GM18498 (cell line): ENCODE measurements at regions not wholly inside any gene's neighbourhood (a gene's known extent, or its start where the extent isn't known, plus 50 kb on each side); places are given as distances from the start of the nearest gene placed in this dataset.

Source experiments
- ATAC-seq: cut with Tn5 transposase; IDR thresholded peaks from one replicate; pipeline ENCODE4 v1.9.1; 2021; ENCODE audit warnings: mild to moderate bottlenecking, moderate library complexity; ENCODE audit not compliant: unreplicated experiment

DNA sequence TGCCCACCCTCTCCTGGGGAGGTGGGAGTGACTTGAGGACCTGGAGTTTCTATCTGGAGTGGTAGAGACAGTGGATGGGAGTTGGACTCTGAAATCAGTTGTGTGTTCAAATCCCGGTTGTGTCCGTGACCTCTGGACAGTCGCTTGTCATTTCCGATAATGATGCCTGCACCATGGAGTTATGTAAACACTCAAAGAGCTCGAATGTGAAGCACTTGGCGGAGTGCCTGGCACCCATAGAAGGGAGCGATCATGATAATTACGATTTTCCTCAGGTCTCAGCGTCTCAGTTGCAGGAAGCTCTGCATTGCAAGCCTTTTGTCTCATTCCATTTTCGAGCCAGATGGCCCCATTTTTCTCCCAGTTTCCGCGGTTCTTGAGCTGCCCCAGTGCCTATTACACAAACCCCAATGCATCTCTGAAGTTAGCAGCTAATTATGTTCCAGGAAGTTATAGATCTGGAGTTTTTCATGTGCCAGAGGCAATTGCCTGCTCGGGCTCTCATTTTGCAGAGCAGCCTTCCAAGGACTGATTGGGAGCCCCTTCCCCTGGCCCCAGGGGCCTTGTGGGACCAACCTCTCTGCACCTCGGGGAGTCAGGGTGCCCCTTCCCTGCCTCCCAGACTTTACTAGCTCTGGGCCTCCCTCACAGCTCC, 175.5 kb upstream of the MVB12B start:
- no peak for ATAC-seq

- no peak for ATAC-seq
Measured at GRCh38 chr9:126151686-126152134, 174.9 kb upstream of the MVB12B start.

DNA sequence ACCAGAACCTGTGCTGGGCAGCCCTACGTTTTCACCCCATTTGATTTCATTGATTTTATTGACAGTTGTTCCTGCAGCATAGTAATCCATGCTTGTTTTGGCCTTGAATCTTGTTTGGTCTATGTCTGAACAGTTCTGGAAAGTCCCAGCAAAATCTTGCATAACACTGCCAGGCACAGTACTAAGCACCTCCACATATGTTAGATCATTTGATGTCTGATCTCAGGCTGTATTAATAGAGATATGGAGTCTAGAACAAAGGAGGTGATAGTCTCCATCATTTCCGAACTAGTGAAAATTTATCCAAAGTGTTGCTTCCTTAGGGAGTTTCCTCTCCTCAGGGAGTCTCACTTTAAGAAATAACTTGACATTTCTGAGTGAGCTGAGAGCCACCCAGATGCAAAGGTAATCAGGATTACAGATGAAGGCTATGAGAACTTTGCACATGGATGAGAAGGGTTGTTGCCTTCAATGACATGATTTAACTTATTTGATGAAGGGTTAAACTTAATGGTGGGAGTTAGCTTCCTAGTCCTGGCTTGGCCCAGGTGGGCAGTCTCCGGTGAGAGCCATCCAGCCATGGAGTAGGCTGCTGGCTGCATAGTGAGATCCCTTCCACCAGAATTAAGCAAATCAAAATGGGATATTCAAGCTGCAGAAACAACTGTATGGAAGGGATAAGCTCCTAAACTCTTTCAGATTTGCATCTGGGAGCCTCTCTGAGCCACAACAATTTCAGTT, 173.8 kb upstream of the MVB12B start:
- ATAC-seq, result no peak

DNA sequence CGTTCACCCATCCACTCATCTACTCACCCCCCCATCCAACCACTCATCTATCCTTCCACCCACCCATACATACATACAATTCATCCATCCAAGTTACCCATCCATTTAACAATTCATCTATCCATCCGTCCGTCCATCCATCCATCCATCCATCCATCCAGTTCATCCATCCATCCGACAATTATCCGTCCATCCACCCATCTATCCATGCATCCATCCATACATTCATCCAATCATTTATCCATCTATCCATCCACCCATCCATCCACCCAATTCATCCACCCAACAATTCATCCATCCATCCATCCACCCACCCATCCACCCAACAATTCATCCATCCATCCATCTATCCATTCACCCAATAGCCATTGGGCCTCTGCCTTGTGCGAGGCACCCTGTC, 173.2 kb upstream of the MVB12B start:
- ATAC-seq, result no peak

DNA sequence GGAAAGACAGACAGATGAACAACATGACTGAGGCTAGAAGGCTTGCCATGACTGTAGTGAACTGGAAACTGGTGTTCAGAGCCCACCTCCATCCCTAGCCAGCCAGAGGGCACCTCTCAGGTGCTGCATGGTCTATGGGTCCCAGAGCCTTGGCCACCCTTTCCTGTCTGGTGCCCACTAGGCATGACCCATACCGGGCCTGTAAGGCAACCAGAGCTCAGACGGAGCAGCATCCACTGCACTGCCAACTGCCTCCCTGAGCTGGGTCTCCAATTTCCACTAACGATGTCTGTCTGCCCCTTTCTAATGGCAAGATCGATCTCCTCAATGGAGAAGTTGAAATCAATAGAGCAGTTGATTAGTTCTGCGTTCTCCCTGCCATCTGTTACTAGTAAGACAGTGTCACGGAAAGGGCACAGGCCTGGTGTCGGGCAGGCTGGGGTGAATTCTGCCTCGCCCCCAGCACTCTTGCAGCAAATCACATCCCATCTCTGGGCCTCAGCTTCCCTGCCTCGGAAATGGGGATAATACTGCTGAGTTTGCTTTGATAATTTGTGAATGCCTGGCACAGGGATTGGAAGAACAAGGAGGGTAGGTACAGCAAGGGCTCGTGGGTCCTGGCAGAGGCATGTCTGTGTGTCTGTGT, 172.3 kb upstream of the MVB12B start:
- ATAC-seq, result no peak

GRCh38 chr9:126154869-126155268, 171.8 kb upstream of the MVB12B start:
- no peak for ATAC-seq

GRCh38 chr9:126155756-126156664, 170.6 kb upstream of the MVB12B start:
- ATAC-seq, result no peak

DNA sequence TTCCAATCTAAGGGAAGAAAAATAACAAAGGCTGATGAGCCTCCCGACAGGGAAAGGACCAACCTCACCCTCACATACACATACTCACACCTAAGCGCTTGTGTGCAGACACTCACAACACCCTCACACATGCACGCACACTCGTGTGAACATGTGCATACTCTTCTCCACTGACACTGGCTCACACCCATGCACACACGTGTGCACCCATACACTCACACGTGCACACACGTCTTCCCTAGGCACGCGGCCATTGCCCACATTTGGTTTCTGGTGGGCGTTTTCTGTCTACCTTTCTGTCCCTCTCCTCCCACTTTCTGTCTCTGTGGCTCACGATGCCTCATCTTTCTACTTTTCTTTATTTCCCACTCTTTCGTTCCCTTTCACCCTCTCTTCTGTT, 169.7 kb upstream of the MVB12B start:
- no peak for ATAC-seq

- ATAC-seq, result no peak
Measured at GRCh38 chr9:126157423-126157822, 169.2 kb upstream of the MVB12B start.

GRCh38 chr9:126157826-126158587, 168.6 kb upstream of the MVB12B start:
- no peak for ATAC-seq

DNA sequence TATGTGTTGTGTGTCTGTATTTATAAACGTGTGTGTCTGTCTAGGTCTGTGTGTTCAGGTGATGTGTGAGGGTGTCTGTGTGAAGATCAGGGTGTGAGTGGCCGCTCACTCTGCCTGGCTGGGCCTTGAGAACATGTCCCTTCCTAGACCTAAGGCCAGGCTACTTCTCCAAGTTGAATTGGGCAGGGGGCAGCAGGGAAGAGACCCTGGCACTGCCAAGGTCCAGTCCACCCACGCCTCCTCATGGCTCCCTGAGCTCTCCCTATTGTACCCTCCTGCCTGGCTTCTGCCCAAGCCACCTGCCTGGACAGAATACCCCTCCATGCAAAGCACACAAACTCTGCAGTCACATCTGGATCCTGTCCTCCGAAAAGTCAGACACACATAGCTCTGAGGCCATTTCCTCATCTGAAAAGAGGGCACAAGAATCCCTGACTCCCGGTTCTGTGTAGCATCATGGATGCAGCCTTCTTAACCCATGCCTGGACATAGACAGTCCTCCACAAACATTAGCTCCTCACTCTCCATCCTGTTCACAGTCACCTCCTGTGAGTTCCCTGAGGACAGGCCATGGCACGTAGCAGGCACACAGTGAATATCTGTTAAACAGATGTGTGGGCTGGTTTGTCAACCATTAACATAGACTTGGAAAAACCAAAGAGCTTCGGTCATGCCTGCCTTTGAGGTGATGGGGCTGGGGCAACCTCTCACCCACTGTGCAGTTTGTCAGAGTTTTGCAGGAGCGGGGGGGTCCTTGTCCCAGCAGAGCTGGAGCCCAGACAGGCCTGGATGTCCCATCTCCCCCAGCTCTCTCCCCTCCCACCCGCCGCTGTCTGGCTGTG, 167.8 kb upstream of the MVB12B start:
- ATAC-seq, result no peak

- no peak for ATAC-seq
Measured at GRCh38 chr9:126159430-126160060, 167.1 kb upstream of the MVB12B start.

- ATAC-seq, result no peak
Measured at GRCh38 chr9:126160067-126160853, 166.4 kb upstream of the MVB12B start.

DNA sequence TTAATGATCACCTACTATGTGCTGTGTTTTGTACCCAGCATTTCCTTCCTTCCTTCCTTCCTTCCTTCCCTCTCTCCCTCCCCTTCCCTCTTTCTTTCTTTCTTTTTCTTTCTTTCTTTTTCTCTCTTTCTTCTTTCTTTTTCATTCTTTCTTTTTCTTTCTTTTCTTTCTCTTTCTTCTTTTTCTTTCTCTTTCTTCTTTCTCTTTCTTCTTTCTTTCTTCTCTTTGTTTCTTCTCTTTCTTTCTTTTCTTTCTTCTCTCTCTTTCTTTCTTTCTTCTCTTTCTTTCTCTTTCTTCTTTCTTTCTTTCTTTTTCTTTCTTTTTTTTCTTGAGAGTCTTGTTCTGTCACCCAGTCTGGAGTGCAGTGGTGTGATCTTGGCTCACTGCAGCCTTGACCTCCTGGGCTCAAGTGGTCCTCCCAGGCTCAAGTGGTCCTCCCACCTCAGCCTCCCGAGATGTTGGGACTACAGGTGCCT, 165.7 kb upstream of the MVB12B start:
- no peak for ATAC-seq

DNA sequence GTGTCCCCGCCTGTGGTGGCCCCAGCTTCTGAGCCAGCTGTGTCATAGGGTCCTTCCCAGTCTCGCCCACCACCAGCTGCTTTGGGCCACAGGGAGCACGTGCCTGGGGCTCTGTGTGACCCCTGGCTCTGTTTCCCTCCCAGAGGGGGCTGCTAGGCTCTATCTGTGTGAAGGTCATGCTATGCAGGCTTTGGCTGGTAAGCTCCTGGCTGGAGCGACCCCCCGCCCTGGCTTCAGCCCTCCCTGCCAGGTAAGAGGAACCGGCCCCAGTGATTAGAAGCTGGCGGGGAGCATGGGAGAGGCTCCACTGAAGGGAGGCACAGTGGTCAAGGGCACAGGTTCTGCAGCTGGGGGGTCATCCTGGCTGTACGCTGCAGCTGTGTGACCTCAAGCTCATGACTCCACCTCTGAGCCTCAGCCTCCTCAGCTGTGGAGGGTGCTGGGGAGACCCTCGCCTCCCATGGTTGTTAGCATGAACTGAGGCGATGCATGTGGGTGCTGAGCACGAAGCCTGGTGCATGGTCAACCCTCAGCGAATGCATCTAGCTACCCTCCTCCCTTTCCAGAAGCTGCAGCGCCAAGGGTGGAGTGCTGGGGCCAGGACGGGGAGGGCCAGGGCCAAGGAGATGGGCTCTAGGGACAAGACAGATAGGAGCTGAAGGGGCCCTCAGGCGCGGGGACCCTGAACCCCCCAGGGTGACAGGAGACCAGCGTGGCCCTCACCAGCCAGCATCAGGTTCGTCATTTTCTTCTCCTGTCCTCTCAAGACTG, 163.8 kb upstream of the MVB12B start:
- no peak for ATAC-seq

GRCh38 chr9:126164796-126165525, 161.7 kb upstream of the MVB12B start:
- ATAC-seq, result no peak

DNA sequence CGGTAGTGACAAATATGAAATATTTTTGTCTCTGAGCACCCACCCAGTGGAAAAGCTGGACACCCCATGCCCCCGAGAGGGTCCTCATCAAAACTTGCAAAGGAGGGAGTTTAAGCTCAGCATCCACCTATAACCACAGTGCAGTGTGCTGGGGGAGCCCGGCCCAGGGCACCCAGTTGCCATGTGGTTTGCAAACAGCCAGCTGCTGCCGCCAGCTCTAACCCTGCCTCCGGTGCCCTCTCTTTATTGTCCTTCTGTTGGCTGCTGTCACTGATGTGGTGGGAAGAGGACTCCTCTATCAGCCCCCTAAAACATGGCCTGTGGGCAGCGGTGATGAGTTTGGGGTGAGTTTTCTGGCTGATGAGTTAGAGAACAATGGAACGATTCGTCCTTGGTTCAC, 160.9 kb upstream of the MVB12B start:
- ATAC-seq, result no peak
